NCI-H187 (cell line): ENCODE measurements at regions not wholly inside any gene's neighbourhood (a gene's known extent, or its start where the extent isn't known, plus 50 kb on each side); places are given as distances from the start of the nearest gene placed in this dataset.
"Not testable (repeated sequence)": the region's sequence is repeated elsewhere in the genome, so short reads cannot be mapped to it uniquely, and the experiment has no call there.

ENCODE experiments used
- DNase-seq, 2 experiments: peaks; one replicate each; lab custom pipeline; 2025; lab: John Stamatoyannopoulos, UW

- no peak for DNase-seq
These were observed 103.1 kb downstream of the VGLL3 start for GRCh38 chr3:86887876-86888275.

DNA sequence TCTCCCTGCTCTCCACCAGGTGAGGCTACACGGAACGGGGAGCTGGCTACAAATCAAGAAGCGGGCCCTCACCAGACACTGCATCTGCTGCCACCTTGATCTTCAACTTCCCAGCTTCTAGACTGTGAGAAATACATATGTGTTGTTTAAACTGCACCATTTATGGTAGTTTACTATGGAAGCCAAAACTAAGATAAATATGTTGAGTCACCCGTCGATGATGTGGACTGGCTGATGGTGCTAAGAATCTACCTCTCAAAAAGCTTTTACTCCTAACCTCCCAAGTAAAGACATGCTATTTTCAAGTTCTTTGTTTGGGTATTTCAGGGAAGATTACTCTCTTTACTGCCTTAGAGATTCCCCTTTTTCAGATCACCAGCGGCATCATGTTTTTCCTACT lies 110.9 kb downstream of the VGLL3 start:
- no peak for DNase-seq

- DNase-seq = peak; percentile 3 to 54
These were observed 114.3 kb downstream of the VGLL3 start for GRCh38 chr3:86876504-86877181.

DNA sequence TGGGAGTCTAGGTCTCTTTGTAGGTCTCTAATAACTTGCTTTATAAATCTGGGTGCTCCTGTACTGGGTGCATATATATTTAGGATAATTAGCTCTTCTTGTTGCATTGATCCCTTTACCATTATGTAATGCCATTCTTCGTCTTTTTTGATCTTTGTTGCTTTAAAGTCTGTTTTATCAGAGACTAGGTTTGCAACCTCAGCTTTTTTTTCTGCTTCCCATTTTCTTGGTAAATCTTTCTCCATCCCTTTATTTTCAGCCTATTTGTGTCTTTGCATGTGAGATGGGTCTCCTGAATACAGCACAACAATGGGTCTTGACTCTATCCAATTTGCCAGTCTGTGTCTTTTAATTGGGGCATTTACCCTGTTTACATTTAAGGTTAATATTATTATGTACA lies 116.2 kb downstream of the VGLL3 start:
- not testable (repeated sequence) for DNase-seq

- no peak for DNase-seq
These were observed 121.4 kb downstream of the VGLL3 start for GRCh38 chr3:86869566-86869965.

DNA sequence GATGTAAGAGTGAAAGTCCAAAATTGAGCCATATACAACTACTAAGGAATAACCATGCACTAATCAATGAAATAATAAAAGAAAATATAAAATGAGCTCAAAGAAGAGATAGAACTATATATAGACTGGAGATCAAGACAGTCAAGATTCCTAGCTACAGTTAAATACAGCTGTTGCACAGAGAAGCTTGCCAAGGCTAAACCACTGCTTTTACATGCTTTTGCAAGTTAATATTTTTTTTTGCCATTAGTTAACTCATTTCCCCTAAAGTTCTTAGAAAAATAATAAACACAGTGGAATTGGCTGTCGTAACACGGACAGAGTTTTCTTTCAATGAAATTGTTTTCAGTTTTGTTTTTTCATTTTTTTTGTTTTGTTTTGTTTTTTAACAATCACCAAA lies 123.0 kb downstream of the VGLL3 start:
- no peak for DNase-seq

DNA sequence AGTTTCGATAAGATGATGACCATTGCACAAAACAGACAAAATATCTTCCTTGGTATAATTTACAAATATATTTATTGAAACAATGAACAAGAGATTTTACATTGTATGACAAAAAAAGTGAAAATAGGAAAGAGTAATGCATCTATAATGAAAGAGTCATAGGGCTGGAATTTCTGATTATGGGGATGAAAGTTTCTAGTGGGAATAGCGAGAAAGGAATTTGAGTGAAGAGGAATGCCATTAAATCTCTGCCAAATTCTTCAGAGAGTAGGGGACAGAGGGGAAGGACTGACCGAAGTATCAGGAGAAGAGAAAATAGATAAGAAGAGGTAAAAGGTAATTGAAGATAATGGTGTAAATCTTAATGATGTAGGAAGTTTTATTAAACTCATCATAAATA lies 125.4 kb downstream of the VGLL3 start:
- no peak for DNase-seq

DNA sequence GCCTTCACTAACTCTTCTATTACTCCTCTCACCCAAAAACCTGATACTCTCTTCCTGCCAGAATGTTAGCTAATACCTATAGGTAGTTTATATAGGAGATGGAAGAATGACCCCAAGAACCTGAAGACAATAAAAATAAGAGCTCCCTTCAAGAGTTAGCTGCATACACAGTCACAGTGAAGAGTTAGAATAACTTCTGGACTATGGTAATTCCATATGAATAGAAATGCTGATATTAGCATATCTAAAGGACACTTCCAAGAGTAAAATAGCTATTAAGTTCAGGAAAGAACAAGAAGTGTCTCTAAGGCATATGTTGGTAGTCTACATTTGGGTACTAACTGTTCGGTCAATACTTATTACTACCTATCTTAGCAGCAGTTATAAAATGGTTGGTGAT lies 134.2 kb downstream of the VGLL3 start:
- no peak for DNase-seq

GRCh38 chr3:86849991-86850390 lies 141.0 kb downstream of the VGLL3 start:
- DNase-seq = no peak

DNA sequence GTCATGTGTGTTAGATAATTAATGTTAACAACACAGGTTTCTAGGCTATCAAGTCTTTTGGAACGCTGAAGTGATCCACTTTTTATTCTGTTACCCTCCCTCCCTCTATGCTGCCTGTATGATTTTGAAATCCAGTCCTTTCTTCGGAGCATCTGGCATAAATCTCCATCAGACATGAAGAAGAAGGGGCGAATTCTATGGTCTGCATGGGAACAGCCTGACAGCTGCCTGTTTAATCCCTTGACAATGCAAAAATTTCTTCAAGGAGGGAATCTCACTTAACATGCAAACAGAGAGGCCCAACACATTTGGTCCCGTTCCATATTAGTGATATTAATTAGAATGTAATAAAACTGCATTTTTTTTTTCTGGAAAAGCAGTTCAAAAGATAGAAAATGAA lies 145.2 kb downstream of the VGLL3 start:
- DNase-seq = no peak

DNA sequence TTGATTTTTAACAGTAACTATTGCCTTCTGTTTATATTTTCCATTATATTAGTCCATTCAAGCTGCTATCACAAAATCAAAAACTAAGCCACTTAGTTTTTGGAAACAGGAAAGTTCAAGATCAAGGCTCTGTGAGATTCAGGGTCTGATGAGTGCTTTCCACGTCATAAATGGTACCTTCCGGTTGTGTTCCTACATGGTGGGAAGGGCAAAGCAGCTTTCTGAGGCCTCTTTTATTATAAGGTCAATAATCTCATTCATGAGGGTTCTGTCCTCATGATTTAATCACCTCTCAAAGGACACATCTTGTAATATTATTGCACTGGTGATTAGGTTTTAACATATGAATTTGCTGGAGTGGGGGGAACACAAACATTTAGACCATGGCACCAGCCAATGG lies 152.0 kb downstream of the VGLL3 start:
- DNase-seq = no peak

- DNase-seq = no peak
These were observed 153.1 kb downstream of the VGLL3 start for GRCh38 chr3:86837871-86838270.

DNA sequence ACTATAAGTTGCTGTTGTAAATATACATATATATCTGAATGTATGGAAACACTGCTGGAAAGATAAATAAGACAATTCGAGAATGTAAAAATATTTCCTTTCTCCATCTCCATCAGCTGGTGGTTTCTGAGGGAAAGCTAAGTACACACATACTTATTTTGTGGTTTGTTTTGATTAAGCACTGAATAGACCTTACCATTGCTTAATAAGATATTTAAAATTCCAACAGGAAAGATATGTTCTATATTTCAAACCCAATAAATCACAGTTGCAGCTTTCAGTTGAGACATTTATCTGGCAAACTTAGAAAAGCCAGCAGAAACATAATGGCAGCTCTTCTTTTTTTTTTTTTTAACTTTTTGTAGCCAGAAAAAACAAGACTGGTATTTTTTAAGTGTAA lies 160.4 kb downstream of the VGLL3 start:
- DNase-seq = no peak

- no peak for DNase-seq
These were observed 162.2 kb downstream of the VGLL3 start for GRCh38 chr3:86828751-86829150.

DNA sequence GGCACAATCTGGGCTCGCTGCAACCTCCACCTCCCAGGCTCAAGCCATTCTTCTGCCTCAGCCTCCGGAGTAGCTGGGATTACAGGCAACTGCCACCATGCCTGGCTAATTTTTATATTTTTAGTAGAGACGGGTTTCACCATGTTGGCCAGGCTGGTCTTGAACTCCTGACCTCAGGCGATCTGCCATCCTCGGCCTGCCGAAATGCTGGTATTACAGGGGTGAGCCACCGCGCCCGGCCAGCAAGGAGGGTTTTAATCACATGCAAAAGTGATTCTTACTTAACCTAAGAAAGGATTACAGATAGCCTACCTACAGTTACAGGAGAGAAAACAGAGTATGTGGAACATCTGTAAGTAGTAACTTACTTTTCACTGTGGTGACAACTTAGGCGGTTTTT lies 163.4 kb downstream of the VGLL3 start:
- DNase-seq = not testable (repeated sequence)

- DNase-seq = no peak
These were observed 164.7 kb downstream of the VGLL3 start for GRCh38 chr3:86826292-86826691.

DNA sequence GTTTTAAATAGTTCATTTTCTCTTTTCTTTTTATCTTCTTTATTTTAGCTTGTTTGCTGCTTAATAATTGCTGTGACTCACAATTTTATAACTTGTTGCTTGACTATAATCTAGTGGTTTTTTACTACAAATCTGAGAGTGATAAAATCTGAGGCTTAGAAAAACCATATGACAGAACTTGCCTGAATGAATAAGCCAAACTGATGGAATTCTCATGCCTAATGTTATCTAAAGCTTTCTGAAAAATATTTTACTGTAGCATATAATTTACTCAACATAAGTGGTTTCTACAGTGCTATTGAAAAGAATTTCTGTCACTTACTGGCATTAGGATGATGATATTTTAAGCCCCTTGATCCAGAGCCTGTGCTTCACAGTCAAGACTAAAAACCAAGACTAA lies 175.1 kb downstream of the VGLL3 start:
- DNase-seq = no peak

DNA sequence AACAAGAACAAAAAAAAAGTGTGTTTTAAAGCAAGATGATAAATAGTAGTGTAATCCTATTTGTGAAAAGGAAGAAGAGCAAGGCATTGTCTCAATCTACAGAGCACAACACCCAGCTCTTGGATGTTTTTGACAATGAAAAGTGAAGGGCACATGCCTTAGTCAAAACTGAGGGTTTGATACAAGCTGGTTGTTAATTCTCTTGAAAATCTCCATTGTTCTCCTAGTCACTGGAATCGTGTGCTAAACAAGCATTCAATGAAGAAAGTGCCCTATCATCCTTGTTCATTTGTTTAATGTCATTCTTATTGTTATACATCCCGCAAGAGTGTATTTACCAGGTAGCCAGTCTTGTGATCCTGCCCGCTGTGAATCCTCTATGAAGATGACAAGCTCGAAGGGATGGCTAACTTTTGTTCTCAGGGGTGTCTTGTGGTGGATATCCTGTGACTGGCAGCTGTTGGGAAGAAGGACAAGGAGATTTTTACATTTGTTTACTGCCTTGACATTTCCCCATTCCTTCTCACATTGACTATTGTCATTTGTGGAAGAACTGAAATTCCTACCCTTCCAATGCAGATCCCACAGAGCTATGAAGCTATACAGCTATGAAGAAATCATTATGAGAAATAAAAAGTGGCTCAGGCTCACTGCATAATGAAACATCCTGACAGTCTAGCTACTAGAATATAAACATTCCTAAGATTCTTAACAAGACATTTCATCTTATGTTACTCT lies 175.9 kb downstream of the VGLL3 start:
- DNase-seq = no peak

DNA sequence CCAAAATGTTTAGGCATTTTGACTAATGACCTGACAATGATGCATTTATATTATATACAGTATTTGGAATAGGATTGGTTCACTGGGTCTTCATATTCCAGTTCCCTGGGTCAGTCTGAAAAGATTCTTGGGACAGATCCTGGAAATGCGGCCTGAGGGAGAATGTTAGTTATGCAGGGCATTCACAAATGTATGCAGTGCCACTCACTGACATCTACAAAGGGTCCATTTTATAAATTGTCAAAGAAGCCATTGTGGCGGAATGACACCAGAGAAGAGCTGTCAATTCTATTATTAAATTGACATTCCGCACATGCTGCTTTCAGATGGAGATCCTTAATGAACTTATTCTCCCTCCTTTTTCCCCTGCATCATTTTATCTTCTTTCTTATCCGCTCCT lies 176.6 kb downstream of the VGLL3 start:
- DNase-seq = no peak

DNA sequence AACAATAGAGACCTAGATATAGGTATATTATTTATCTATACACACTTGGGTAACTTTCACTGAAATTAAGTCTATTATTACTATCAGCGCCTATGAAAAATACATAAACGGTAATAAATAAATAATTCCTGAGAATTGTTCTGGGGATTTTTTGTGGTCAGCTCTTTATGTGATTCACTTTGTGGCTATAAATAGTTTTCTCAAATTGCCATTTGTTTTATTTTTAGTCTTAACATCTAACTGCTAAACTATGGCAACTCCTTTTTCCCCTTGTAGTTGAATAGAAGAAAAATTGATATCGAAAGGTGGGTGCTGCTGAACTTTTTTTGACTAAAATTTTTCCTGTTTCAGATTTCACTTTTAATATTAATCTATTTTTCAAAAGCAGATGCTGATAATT lies 189.0 kb downstream of the VGLL3 start:
- no peak for DNase-seq

GRCh38 chr3:86801066-86801465 lies 189.9 kb downstream of the VGLL3 start:
- no peak for DNase-seq

GRCh38 chr3:86800116-86800515 lies 190.8 kb downstream of the VGLL3 start:
- DNase-seq = no peak

DNA sequence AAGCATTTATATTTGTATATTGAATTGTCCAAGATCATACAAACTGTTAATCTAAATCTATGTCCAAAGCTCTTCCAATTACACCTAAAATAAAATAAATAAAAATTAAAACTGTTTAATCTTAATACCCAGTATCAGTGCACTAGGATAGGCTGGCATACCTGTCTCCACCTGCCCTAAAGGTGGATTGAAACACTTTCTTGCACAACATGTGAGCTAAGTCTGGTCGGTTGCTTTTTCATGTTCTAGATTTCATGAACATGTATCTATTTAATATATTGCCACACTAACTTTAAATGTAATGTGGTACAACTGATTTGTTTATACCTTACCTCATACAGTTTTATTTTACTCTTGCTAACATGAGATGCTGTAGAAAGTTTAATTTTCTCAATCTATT lies 193.0 kb downstream of the VGLL3 start:
- DNase-seq = no peak
